ENCODE measurements at regions not wholly inside any gene's neighbourhood (a gene's known extent, or its start where the extent isn't known, plus 50 kb on each side); places are given as distances from the start of the nearest gene placed in this dataset.
"Not testable (repeated sequence)": the region's sequence is repeated elsewhere in the genome, so short reads cannot be mapped to it uniquely, and the experiment has no call there.

- DNase-seq (peak; percentile 18), ATAC-seq (ENCODE audit: insufficient read depth, low read depth) (peak; percentile 67)
- H3K4me2 ChIP-seq (ENCODE audit: insufficient read depth, low read length), result no peak overlapping the region
- H4K20me1 ChIP-seq (ENCODE audit: insufficient read depth, low read length), result no peaks in the 10 kb centered on the region
- H3K9ac ChIP-seq (ENCODE audit: low read depth, low read length), result no peak overlapping the region
- H3K27me3 ChIP-seq (ENCODE audit: insufficient read depth, low read length, poor library complexity), result no peaks in the 10 kb centered on the region
- H3K36me3 ChIP-seq (ENCODE audit: insufficient read depth, low read length), result no peaks in the 10 kb centered on the region
- peaks cover 3% of the 10 kb centered on the region for H3K9me3 ChIP-seq (ENCODE audit: insufficient read depth, low read length, severe bottlenecking)
- peak overlapping the region; percentile 52; the same call in 1 of the 2 replicates for H2AFZ ChIP-seq (ENCODE audit: low read depth, low read length)
- H3K4me3 ChIP-seq (ENCODE audit: low read depth in 1 of 2, low read length in 2 of 2), result no peak overlapping the region
- H3K79me2 ChIP-seq (ENCODE audit: insufficient read depth, low read length), result no peaks in the 10 kb centered on the region
- peaks cover 8% of the 10 kb centered on the region for H3K4me1 ChIP-seq (ENCODE audit: insufficient read depth, low read length)
- no peak for TF ChIP-seq EZH2 (IDR thresholded peaks at IDR 0.05; ENCODE audit: borderline replicate concordance, low read depth, low read length, severe bottlenecking)
- no peak for TF ChIP-seq CTCF (IDR thresholded peaks at IDR 0.05; ENCODE audit: borderline replicate concordance, extremely low read depth, low read length, poor library complexity, severe bottlenecking)
- no peak overlapping the region for H3K27ac ChIP-seq (ENCODE audit: low read length)
Observed at GRCh38 chr6:130708338-130708737, 118.9 kb upstream of the SMLR1 start.

GRCh38 chr6:130711641-130712040, 115.6 kb upstream of the SMLR1 start:
- not testable (repeated sequence) for H3K4me3 ChIP-seq (ENCODE audit: low read depth in 1 of 2, low read length in 2 of 2); DNase-seq; H3K4me1 ChIP-seq (ENCODE audit: insufficient read depth, low read length); ATAC-seq (ENCODE audit: insufficient read depth, low read depth); H4K20me1 ChIP-seq (ENCODE audit: insufficient read depth, low read length); H3K4me2 ChIP-seq (ENCODE audit: insufficient read depth, low read length); H3K36me3 ChIP-seq (ENCODE audit: insufficient read depth, low read length); H3K79me2 ChIP-seq (ENCODE audit: insufficient read depth, low read length); H2AFZ ChIP-seq (ENCODE audit: low read depth, low read length); H3K27me3 ChIP-seq (ENCODE audit: insufficient read depth, low read length, poor library complexity); H3K9ac ChIP-seq (ENCODE audit: low read depth, low read length); H3K27ac ChIP-seq (ENCODE audit: low read length); H3K9me3 ChIP-seq (ENCODE audit: insufficient read depth, low read length, severe bottlenecking)

GRCh38 chr6:130713144-130713543, 114.1 kb upstream of the SMLR1 start:
- no peak overlapping the region for H3K9ac ChIP-seq (ENCODE audit: low read depth, low read length)
- DNase-seq, result no peak
- no peak for TF ChIP-seq EZH2 (IDR thresholded peaks at IDR 0.05; ENCODE audit: borderline replicate concordance, low read depth, low read length, severe bottlenecking)
- TF ChIP-seq CTCF (IDR thresholded peaks at IDR 0.05; ENCODE audit: borderline replicate concordance, extremely low read depth, low read length, poor library complexity, severe bottlenecking), result no peak

GRCh38 chr6:130715058-130715457, 112.1 kb upstream of the SMLR1 start:
- Histone ChIP-seq H3K79me2 (ENCODE audit: insufficient read depth, low read length) (no peaks in the 10 kb centered on the region), H4K20me1 (ENCODE audit: insufficient read depth, low read length) (no peaks in the 10 kb centered on the region), H3K9me3 (ENCODE audit: insufficient read depth, low read length, severe bottlenecking) (no peaks in the 10 kb centered on the region), H3K4me3 (ENCODE audit: low read depth in 1 of 2, low read length in 2 of 2) (no peak overlapping the region), H2AFZ (ENCODE audit: low read depth, low read length) (no peak overlapping the region), H3K27ac (ENCODE audit: low read length) (no peak overlapping the region), H3K4me1 (ENCODE audit: insufficient read depth, low read length) (peaks cover 11% of the 10 kb centered on the region), H3K36me3 (ENCODE audit: insufficient read depth, low read length) (no peaks in the 10 kb centered on the region), H3K4me2 (ENCODE audit: insufficient read depth, low read length) (no peak overlapping the region), H3K27me3 (ENCODE audit: insufficient read depth, low read length, poor library complexity) (no peaks in the 10 kb centered on the region), H3K9ac (ENCODE audit: low read depth, low read length) (no peak overlapping the region)
- DNase-seq (no peak), ATAC-seq (ENCODE audit: insufficient read depth, low read depth) (no peak)
- no peak for TF ChIP-seq CTCF (IDR thresholded peaks at IDR 0.05; ENCODE audit: borderline replicate concordance, extremely low read depth, low read length, poor library complexity, severe bottlenecking)
- no peak for TF ChIP-seq EZH2 (IDR thresholded peaks at IDR 0.05; ENCODE audit: borderline replicate concordance, low read depth, low read length, severe bottlenecking)

More at GRCh38 chr6:130713144-130713543, 114.1 kb upstream of the SMLR1 start:
- ATAC-seq (ENCODE audit: insufficient read depth, low read depth), result no peak
- no peaks in the 10 kb centered on the region for H3K27me3 ChIP-seq (ENCODE audit: insufficient read depth, low read length, poor library complexity)
- H3K4me3 ChIP-seq (ENCODE audit: low read depth in 1 of 2, low read length in 2 of 2), result no peak overlapping the region
- H2AFZ ChIP-seq (ENCODE audit: low read depth, low read length), result no peak overlapping the region
- no peak overlapping the region for H3K4me2 ChIP-seq (ENCODE audit: insufficient read depth, low read length)
- no peak overlapping the region for H3K27ac ChIP-seq (ENCODE audit: low read length)
- H3K36me3 ChIP-seq (ENCODE audit: insufficient read depth, low read length), result no peaks in the 10 kb centered on the region
- no peaks in the 10 kb centered on the region for H4K20me1 ChIP-seq (ENCODE audit: insufficient read depth, low read length)
- H3K79me2 ChIP-seq (ENCODE audit: insufficient read depth, low read length), result no peaks in the 10 kb centered on the region
- no peaks in the 10 kb centered on the region for H3K9me3 ChIP-seq (ENCODE audit: insufficient read depth, low read length, severe bottlenecking)
- H3K4me1 ChIP-seq (ENCODE audit: insufficient read depth, low read length), result peaks cover 18% of the 10 kb centered on the region
